OCI-LY3 (cell line): ENCODE measurements at regions not wholly inside any gene's neighbourhood (a gene's known extent, or its start where the extent isn't known, plus 50 kb on each side); places are given as distances from the start of the nearest gene placed in this dataset.

Experiments
- H2AFZ ChIP-seq: fragments of 200-600, 300-600 bp; shearing (Covaris generic); 2 replicates; pipeline ENCODE4 v1.6.0; 2014; ENCODE audit warnings: antibody characterized with exemption, low read depth, low read length
- H3K27ac ChIP-seq: fragments of 200-600, 300-600 bp; sonication (generic); 2 replicates; pipeline ENCODE4 v1.5.1; 2014; ENCODE audit warnings: mild to moderate bottlenecking, low read length, moderate library complexity, mixed read lengths
- H3K27me3 ChIP-seq: fragments of 200-600, 300-600 bp; sonication (generic); 2 replicates; pipeline ENCODE4 v1.6.1; 2014; ENCODE audit warnings: low read depth, low read length, mixed read lengths
- H3K36me3 ChIP-seq: fragments of 200-600, 300-600 bp; sonication (generic); replicated peaks from 2 replicates; pipeline ENCODE3; 2014; ENCODE audit warnings: low read depth, low read length, mixed read lengths
- H3K4me1 ChIP-seq: fragments of 300-600, 200-600 bp; sonication (generic); 2 replicates; pipeline ENCODE4 v1.6.1; 2014; ENCODE audit warnings: low read length, mixed read lengths
- H3K4me2 ChIP-seq: fragments of 200-600, 300-600 bp; sonication (generic); 2 replicates; pipeline ENCODE4 v1.6.1; 2014; ENCODE audit warnings: low read length, mixed read lengths
- H3K4me3 ChIP-seq: fragments of 300-600, 200-600 bp; sonication (generic); 2 replicates; pipeline ENCODE4 v1.5.1; 2014; ENCODE audit warnings: antibody characterized with exemption, mild to moderate bottlenecking, low read length, moderate library complexity
- H3K79me2 ChIP-seq: fragments of 300-600, 200-600 bp; shearing (Covaris generic); 2 replicates; pipeline ENCODE4 v1.6.1; 2014; ENCODE audit warnings: mild to moderate bottlenecking, low read length, mixed read lengths
- H3K9ac ChIP-seq: fragments of 300-600, 200-600 bp; shearing (Covaris generic); 2 replicates; pipeline ENCODE4 v1.6.0; 2014; ENCODE audit warnings: mild to moderate bottlenecking, low read length, moderate library complexity
- H3K9me3 ChIP-seq: fragments of 200-600, 300-600 bp; shearing (Covaris generic); 2 replicates; pipeline ENCODE4 v1.6.1; 2014; ENCODE audit warnings: low read length, mixed read lengths; ENCODE audit not compliant: insufficient read depth
- H4K20me1 ChIP-seq: fragments of 200-600, 300-600 bp; sonication (generic); 2 replicates; pipeline ENCODE4 v1.6.1; 2016; ENCODE audit warnings: low read length, mixed read lengths; ENCODE audit not compliant: insufficient read depth
- CTCF ChIP-seq: fragments of 200-600, 300-600 bp; sonication (generic); IDR thresholded peaks from 2 replicates; pipeline ENCODE4 v1.5.1; 2014; ENCODE audit warnings: antibody characterized with exemption, low read length, low read depth
- EZH2phosphoT487 ChIP-seq: fragments of 200-600 bp; shearing (Covaris generic); IDR thresholded peaks from 2 replicates; pipeline ENCODE4 v1.6.1; 2018; ENCODE audit warnings: antibody characterized with exemption, mixed run types, low read depth

GRCh38 chr3:189117087-189117486, 54.7 kb upstream of the TPRG1 start:
- no peak overlapping the region for H3K9ac ChIP-seq
- H3K27ac ChIP-seq: no peak overlapping the region
- no peaks in the 10 kb centered on the region for H3K27me3 ChIP-seq
- H3K4me1 ChIP-seq: no peaks in the 10 kb centered on the region
- peaks cover 9% of the 10 kb centered on the region for H3K9me3 ChIP-seq
- no peak for TF ChIP-seq EZH2phosphoT487
- no peak for TF ChIP-seq CTCF
- H4K20me1 ChIP-seq: no peaks in the 10 kb centered on the region
- no peak overlapping the region for H2AFZ ChIP-seq
- no peaks in the 10 kb centered on the region for H3K79me2 ChIP-seq
- H3K4me3 ChIP-seq: no peak overlapping the region
- H3K4me2 ChIP-seq: no peak overlapping the region
- peaks cover 2% of the 10 kb centered on the region for H3K36me3 ChIP-seq

GRCh38 chr3:189118896-189119295, 52.9 kb upstream of the TPRG1 start:
- Histone ChIP-seq H3K4me3 (no peak overlapping the region), H4K20me1 (no peaks in the 10 kb centered on the region), H3K36me3 (peaks cover 2% of the 10 kb centered on the region), H3K27me3 (no peaks in the 10 kb centered on the region), H3K79me2 (no peaks in the 10 kb centered on the region), H3K4me1 (no peaks in the 10 kb centered on the region), H3K27ac (no peak overlapping the region), H3K9me3 (peaks cover 9% of the 10 kb centered on the region), H3K4me2 (no peak overlapping the region), H2AFZ (no peak overlapping the region), H3K9ac (no peak overlapping the region)
- no peak for TF ChIP-seq CTCF
- TF ChIP-seq EZH2phosphoT487: no peak

GRCh38 chr3:189119950-189120349, 51.8 kb upstream of the TPRG1 start:
- Histone ChIP-seq H4K20me1 (no peaks in the 10 kb centered on the region), H3K27me3 (no peaks in the 10 kb centered on the region), H3K27ac (no peak overlapping the region), H3K9ac (no peak overlapping the region), H3K4me1 (no peaks in the 10 kb centered on the region), H3K4me2 (no peak overlapping the region), H3K4me3 (no peak overlapping the region), H2AFZ (no peak overlapping the region), H3K9me3 (peaks cover 9% of the 10 kb centered on the region), H3K36me3 (peaks cover 2% of the 10 kb centered on the region), H3K79me2 (no peaks in the 10 kb centered on the region)
- no peak for TF ChIP-seq EZH2phosphoT487
- TF ChIP-seq CTCF: no peak

GRCh38 chr3:189121092-189121491, 50.7 kb upstream of the TPRG1 start:
- Histone ChIP-seq H3K4me2 (no peak overlapping the region), H3K4me3 (no peak overlapping the region), H3K36me3 (peaks cover 2% of the 10 kb centered on the region), H3K27me3 (no peaks in the 10 kb centered on the region), H4K20me1 (no peaks in the 10 kb centered on the region), H3K9ac (no peak overlapping the region), H2AFZ (no peak overlapping the region), H3K9me3 (peaks cover 9% of the 10 kb centered on the region), H3K27ac (no peak overlapping the region), H3K4me1 (no peaks in the 10 kb centered on the region), H3K79me2 (no peaks in the 10 kb centered on the region)
- TF ChIP-seq CTCF: no peak
- no peak for TF ChIP-seq EZH2phosphoT487
